IMR-90 (cell line): ENCODE measurements at regions not wholly inside any gene's neighbourhood (a gene's known extent, or its start where the extent isn't known, plus 50 kb on each side); places are given as distances from the start of the nearest gene placed in this dataset.

ENCODE experiments used
- CEBPB ChIP-seq: IDR thresholded peaks from 2 replicates; pipeline ENCODE4 v1.6.1; 2012; ENCODE audit warnings: low read depth, low read length, improper control_type of control experiment
- FOS ChIP-seq: fragments of 150-350 bp; IDR thresholded peaks from 2 replicates; pipeline ENCODE4 v1.6.1; 2016; ENCODE audit warnings: low read depth, low read length
- MAZ ChIP-seq: IDR thresholded peaks from 2 replicates; pipeline ENCODE4 v1.6.1; 2012; ENCODE audit warnings: low read depth, mild to moderate bottlenecking, low read length, improper control_type of control experiment, moderate library complexity, borderline replicate concordance
- MXI1 ChIP-seq: IDR thresholded peaks from 2 replicates; pipeline ENCODE4 v1.6.1; 2012; ENCODE audit warnings: low read depth, mild to moderate bottlenecking, low read length, moderate library complexity, borderline replicate concordance
- POLR2A ChIP-seq: IDR thresholded peaks from 2 replicates; pipeline ENCODE4 v1.6.1; 2012; ENCODE audit warnings: mild to moderate bottlenecking, low read depth, low read length
- RAD21 ChIP-seq: IDR thresholded peaks from 2 replicates; pipeline ENCODE4 v1.6.1; 2012; ENCODE audit warnings: low read length, improper control_type of control experiment
- RCOR1 ChIP-seq: IDR thresholded peaks from 2 replicates; pipeline ENCODE4 v1.6.1; 2012; ENCODE audit warnings: mild to moderate bottlenecking, low read length, improper control_type of control experiment; ENCODE audit not compliant: insufficient replicate concordance
- RFX5 ChIP-seq: IDR thresholded peaks from 2 replicates; pipeline ENCODE4 v1.8.0; 2012; ENCODE audit warnings: low read depth, mild to moderate bottlenecking, low read length, moderate library complexity
- TF ChIP-seq, protein P1 (sequence below): conservative IDR thresholded peaks from 2 replicates; pipeline ENCODE4 v1.5.1; 2012; ENCODE audit warnings: mild to moderate bottlenecking, low read depth, low read length, improper control_type of control experiment
- TF ChIP-seq, protein P2 (sequence below): fragments of 150-350 bp; IDR thresholded peaks from 2 replicates; pipeline ENCODE4 v1.6.1; 2016; ENCODE audit warnings: low read depth, mild to moderate bottlenecking, low read length, moderate library complexity, borderline replicate concordance

DNA sequence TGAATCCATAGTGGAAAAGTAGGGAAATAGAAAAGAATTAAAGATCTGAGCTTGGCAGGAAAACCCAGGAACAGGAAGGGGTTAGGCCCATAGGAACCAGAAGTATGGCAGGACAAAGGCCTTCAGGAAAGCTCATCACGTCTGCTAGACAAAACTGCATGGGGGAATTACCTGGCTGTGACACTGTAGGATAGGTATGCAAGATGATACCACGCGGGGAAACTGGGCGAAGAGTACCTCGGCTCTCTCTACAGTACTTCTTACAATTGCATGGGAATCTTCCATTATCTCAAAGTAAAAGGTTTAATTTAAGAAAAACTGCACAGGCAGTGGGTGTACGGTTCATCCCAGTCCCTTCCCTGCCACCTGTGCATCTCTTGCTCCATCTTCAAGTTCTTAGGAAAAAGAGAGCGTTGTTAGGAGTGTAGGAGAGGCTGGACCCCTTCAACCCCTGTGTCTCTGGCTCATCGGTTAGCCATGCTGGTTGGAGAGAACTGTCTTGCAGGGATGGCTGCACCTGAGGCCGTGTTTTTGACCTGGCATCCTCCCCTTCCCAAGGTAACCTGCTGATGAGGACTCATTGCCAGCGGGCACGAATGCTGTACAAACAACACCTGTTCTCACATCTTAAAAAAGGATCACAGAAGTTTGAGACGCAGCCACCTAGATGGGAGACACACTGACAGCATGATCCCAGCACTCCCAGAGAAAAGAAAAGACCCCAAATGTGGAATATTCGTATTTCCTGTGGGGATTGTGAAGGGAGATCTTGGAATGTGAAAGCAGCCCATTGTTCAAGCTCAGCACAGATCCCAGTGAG lies 120.5 kb upstream of the COPS8 start:
- TF ChIP-seq, protein P1, sequence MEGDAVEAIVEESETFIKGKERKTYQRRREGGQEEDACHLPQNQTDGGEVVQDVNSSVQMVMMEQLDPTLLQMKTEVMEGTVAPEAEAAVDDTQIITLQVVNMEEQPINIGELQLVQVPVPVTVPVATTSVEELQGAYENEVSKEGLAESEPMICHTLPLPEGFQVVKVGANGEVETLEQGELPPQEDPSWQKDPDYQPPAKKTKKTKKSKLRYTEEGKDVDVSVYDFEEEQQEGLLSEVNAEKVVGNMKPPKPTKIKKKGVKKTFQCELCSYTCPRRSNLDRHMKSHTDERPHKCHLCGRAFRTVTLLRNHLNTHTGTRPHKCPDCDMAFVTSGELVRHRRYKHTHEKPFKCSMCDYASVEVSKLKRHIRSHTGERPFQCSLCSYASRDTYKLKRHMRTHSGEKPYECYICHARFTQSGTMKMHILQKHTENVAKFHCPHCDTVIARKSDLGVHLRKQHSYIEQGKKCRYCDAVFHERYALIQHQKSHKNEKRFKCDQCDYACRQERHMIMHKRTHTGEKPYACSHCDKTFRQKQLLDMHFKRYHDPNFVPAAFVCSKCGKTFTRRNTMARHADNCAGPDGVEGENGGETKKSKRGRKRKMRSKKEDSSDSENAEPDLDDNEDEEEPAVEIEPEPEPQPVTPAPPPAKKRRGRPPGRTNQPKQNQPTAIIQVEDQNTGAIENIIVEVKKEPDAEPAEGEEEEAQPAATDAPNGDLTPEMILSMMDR: no peak
- no peak for TF ChIP-seq POLR2A
- TF ChIP-seq RAD21: no peak
- no peak for TF ChIP-seq FOS
- no peak for TF ChIP-seq RCOR1
- no peak for TF ChIP-seq CEBPB
- TF ChIP-seq MAZ: no peak
- TF ChIP-seq, protein P2, sequence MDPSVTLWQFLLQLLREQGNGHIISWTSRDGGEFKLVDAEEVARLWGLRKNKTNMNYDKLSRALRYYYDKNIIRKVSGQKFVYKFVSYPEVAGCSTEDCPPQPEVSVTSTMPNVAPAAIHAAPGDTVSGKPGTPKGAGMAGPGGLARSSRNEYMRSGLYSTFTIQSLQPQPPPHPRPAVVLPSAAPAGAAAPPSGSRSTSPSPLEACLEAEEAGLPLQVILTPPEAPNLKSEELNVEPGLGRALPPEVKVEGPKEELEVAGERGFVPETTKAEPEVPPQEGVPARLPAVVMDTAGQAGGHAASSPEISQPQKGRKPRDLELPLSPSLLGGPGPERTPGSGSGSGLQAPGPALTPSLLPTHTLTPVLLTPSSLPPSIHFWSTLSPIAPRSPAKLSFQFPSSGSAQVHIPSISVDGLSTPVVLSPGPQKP: no peak
- no peak for TF ChIP-seq RFX5
- no peak for TF ChIP-seq MXI1
